Fibroblast of lung (primary cell): ENCODE measurements at regions not wholly inside any gene's neighbourhood (a gene's known extent, or its start where the extent isn't known, plus 50 kb on each side); places are given as distances from the start of the nearest gene placed in this dataset.

Experiments used
- CTCF ChIP-seq, 2 donors: IDR thresholded peaks in 1 of 2; conservative IDR thresholded peaks in 1 of 2; 1 replicate in 1 of 2; 2 replicates in 1 of 2; pipeline ENCODE4 v1.5.1; 2011 to 2012; ENCODE audit warnings: low read length in 2 of 2, control low read depth in 1 of 2, inconsistent platforms in 1 of 2, low read depth in 1 of 2, mild to moderate bottlenecking in 1 of 2
- EZH2 ChIP-seq: IDR thresholded peaks from 2 replicates; pipeline ENCODE4 v1.5.1; 2012; ENCODE audit warnings: low read length, control low read depth, mild to moderate bottlenecking; ENCODE audit errors: missing control alignments

- TF ChIP-seq CTCF (conservative IDR thresholded peaks at IDR 0.05 in 1 of 2, IDR thresholded peaks at IDR 0.05 in 1 of 2; ENCODE audit: low read depth in 1 of 2, low read length in 2 of 2) (no peak), EZH2 (no peak)
Measured at GRCh38 chr12:24478254-24478653, 470.6 kb downstream of the BCAT1 start.
